Activated CD4-positive, alpha-beta memory T cell treated with anti-CD3 and anti-CD28 coated beads for 36 hours (primary cell): ENCODE measurements at regions not wholly inside any gene's neighbourhood (a gene's known extent, or its start where the extent isn't known, plus 50 kb on each side); places are given as distances from the start of the nearest gene placed in this dataset.

ENCODE experiments used
- CTCF ChIA-PET: fragments of 350-600 bp; sonication (Branson Sonifier 250); formaldehyde crosslinking; loops from one replicate; lab custom pipeline; 2021; ENCODE audit warnings: antibody characterized with exemption, inconsistent platforms; lab: Charles Lee
- POLR2A ChIA-PET: fragments of 350-600 bp; sonication (Branson Sonifier 250); formaldehyde crosslinking; loops from one replicate; lab custom pipeline; 2021; ENCODE audit warnings: antibody characterized with exemption; lab: Charles Lee
- DNase-seq: peaks from one replicate; pipeline ENCODE4 v3.0.0-alpha.2; 2020
- H3K27ac Mint-ChIP-seq: one replicate; pipeline ENCODE4 v1.8.0; 2021; ENCODE audit warnings: mixed read lengths
- H3K27me3 Mint-ChIP-seq: one replicate; pipeline ENCODE4 v1.8.0; 2021; ENCODE audit warnings: mixed read lengths
- H3K36me3 Mint-ChIP-seq: one replicate; pipeline ENCODE4 v1.8.0; 2021; ENCODE audit warnings: mixed read lengths
- H3K4me1 Mint-ChIP-seq: one replicate; pipeline ENCODE4 v1.8.0; 2021; ENCODE audit warnings: low read depth, mixed read lengths
- H3K4me3 Mint-ChIP-seq: one replicate; pipeline ENCODE4 v1.8.0; 2021; ENCODE audit warnings: mild to moderate bottlenecking, mixed read lengths
- H3K9me3 Mint-ChIP-seq: one replicate; pipeline ENCODE4 v1.8.0; 2021; ENCODE audit warnings: mixed read lengths
- intact Hi-C: fragments of 100-400 bp; cut with micrococcal nuclease; formaldehyde crosslinking; loops from one replicate; pipeline ENCODE4 v1.15.1; 2023

DNA sequence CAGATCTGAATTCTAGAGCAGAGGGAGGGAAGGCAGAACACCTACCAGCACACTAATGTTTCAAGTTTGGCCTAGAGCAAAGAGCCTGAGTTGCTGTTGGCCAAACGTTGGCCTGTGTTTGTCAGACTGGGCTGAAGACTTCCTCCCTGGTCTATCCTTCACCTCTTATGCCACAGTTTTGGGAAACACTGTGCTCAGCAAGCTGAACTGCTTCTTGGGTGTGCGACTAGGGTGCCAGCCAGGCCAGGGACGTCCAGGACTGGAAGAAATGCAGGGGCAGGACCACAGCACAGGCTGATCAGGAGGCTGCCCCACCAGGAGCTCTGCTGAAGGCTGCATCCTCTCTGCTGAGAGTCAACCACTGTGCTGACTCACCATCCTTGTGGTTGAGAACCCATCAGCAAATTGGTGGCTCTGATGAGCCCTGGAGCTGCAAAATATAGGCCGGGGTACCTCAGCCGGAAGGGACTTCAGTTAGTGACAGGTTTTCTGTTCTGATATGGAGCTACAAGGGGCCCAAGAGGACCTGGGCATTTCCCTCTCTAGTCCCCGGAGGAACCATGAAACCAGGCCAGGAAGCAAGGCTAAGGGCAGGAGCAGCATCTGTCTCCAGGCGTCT lies 131.6 kb upstream of the RASGRP1 start:
- Mint-ChIP-seq H3K4me3 (peak overlapping the region; percentile 56), H3K27ac (peak overlapping the region; percentile 86), H3K9me3 (no peaks in the 10 kb centered on the region), H3K4me1 (peaks cover 77% of the 10 kb centered on the region), H3K27me3 (no peaks in the 10 kb centered on the region), H3K36me3 (no peaks in the 10 kb centered on the region)
- peak; percentile 89 for DNase-seq
- ChIA-PET POLR2A (interaction anchor here (0.6 to 5.7 kb wide), 10 partner anchors 8 to 140 kb away, joined by 3 to 41 read pairs (median 5); partner anchors contain the start of gene RASGRP1), CTCF (interaction anchor here (0.6 to 19.7 kb wide), 17 partner anchors 9 to 254 kb away, joined by 3 to 551 read pairs (median 4); partner anchors contain the start of genes FAM98B and RASGRP1)
- intact Hi-C loops = loop anchor here (1.0 to 10.0 kb wide), 3 partner anchors 8 to 731 kb away; no protein-coding TSS in a partner anchor

DNA sequence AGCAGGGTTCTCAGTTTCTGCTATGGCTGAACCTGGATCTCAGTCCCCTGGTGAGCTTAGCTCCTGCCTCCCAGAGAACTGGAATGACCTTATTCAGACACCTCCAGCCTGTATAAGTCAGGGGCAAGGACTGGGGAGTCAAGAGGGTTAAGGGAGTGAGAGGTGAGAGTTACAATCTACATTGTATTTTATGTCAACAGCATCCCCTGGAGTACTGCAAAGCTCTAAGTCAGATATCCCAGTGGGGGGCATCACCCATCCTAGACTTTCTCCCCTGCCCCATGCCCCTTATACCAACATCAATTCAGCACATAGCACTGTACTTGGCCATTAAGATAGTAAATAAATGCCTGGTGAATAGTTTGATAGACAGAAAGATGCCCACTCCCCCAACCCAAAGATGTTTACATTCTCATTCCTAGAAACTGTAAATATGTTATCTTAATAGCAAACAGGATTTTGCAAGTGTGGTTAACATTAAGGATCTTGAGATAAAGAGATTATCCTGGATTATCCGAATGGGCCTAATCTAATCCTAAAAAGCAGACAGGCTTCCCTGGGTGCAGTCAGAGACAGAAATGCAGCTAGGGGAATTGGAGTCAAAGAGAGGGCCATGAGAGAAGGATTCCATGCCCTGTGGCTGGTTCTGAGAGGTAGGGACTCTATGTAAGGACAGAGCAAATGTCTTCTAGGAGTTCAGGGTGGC lies 132.3 kb upstream of the RASGRP1 start:
- peak overlapping the region; percentile 56 for H3K4me3 Mint-ChIP-seq
- no peaks in the 10 kb centered on the region for H3K36me3 Mint-ChIP-seq
- H3K27me3 Mint-ChIP-seq = no peaks in the 10 kb centered on the region
- DNase-seq = no peak
- H3K4me1 Mint-ChIP-seq = peaks cover 72% of the 10 kb centered on the region
- H3K9me3 Mint-ChIP-seq = no peaks in the 10 kb centered on the region
- H3K27ac Mint-ChIP-seq = peak overlapping the region; percentile 86
- CTCF ChIA-PET = interaction anchor here (0.6 to 19.7 kb wide), 20 partner anchors 9 to 265 kb away, joined by 3 to 551 read pairs (median 4); partner anchors contain the start of genes FAM98B and RASGRP1
- POLR2A ChIA-PET = interaction anchor here (0.6 to 5.7 kb wide), 9 partner anchors 8 to 141 kb away, joined by 3 to 41 read pairs (median 6); partner anchors contain the start of gene RASGRP1
- intact Hi-C loops = loop anchor here (1.0 to 10.0 kb wide), 3 partner anchors 9 to 730 kb away; no protein-coding TSS in a partner anchor

DNA sequence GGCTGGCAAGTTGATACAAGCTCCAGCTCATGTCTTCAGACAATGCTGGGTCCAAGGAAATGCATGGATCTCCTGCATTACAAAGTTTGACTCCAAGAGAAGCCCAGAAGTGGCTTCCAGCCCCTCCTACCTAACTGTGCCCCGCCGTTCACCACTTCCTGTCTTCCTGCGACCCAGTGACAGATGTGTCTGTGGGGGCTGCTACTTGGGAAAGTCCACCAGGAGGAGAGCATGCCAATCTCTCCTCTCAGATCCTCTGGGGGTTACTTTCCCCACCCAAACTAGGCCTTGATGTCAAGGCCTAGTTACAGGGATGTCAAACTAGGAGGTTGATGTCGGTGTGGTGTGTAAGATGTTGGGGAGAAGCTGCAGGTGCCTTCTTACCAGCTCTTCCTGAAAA lies 133.6 kb upstream of the RASGRP1 start:
- CTCF ChIA-PET = interaction anchor here (1.0 to 19.7 kb wide), 19 partner anchors 8 to 445 kb away, joined by 3 to 551 read pairs (median 6); partner anchors contain the start of genes FAM98B and RASGRP1
- peaks cover 62% of the 10 kb centered on the region for H3K4me1 Mint-ChIP-seq
- peak overlapping the region; percentile 56 for H3K27ac Mint-ChIP-seq
- intact Hi-C loops = loop anchor here (5.0 to 10.0 kb wide), 2 partner anchors 623 to 729 kb away; no protein-coding TSS in a partner anchor
- no peaks in the 10 kb centered on the region for H3K9me3 Mint-ChIP-seq
- no peaks in the 10 kb centered on the region for H3K36me3 Mint-ChIP-seq
- H3K4me3 Mint-ChIP-seq = peak overlapping the region; percentile 31
- POLR2A ChIA-PET = interaction anchor here (1.3 to 5.7 kb wide), 4 partner anchors 10 to 134 kb away, joined by 3 to 41 read pairs (median 30); partner anchors contain the start of gene RASGRP1
- DNase-seq = peak; percentile 37
- no peaks in the 10 kb centered on the region for H3K27me3 Mint-ChIP-seq

DNA sequence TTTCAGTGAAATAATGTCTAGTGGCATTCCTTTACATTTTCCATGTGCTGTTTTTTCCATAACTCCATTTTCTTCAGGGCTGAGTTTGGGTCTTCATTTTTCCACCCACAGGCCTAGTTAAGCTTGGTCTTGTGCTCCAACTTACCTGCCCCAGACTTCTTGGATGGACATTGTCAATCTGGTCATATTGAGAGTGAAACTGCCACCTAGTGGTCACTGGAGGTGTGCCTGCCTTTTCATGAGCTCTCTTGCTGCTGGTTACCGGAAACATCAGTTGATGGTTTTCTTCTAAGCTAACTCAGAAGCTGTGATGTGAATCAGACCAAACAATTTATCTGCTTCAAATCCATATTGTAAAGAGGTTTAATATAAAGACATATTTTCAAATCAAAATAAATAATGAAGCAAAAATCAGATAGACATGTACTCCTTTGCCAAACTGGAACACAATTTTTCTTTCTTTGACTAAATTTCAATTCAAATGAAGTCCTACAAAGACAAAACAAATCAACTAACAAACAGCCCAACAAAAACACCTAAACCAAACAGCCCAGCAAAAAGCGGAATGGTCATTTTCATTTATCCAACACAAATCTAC lies 135.1 kb upstream of the RASGRP1 start:
- peaks cover 55% of the 10 kb centered on the region for H3K4me1 Mint-ChIP-seq
- no peaks in the 10 kb centered on the region for H3K9me3 Mint-ChIP-seq
- H3K27me3 Mint-ChIP-seq = no peaks in the 10 kb centered on the region
- H3K36me3 Mint-ChIP-seq = no peaks in the 10 kb centered on the region
- ChIA-PET CTCF (interaction anchor here (0.5 to 19.7 kb wide), 57 partner anchors 7 to 1090 kb away, joined by 3 to 551 read pairs (median 5); partner anchors contain the start of genes FAM98B and RASGRP1), POLR2A (interaction anchor here (1.0 to 5.7 kb wide), 5 partner anchors 11 to 245 kb away, joined by 3 to 41 read pairs (median 5); partner anchors contain the start of gene RASGRP1)
- H3K27ac Mint-ChIP-seq = peak overlapping the region; percentile 83
- peak overlapping the region; percentile 50 for H3K4me3 Mint-ChIP-seq
- DNase-seq = peak; percentile 84
- intact Hi-C loops = loop anchor here (1.0 to 10.0 kb wide), 5 partner anchors 115 to 728 kb away; no protein-coding TSS in a partner anchor

DNA sequence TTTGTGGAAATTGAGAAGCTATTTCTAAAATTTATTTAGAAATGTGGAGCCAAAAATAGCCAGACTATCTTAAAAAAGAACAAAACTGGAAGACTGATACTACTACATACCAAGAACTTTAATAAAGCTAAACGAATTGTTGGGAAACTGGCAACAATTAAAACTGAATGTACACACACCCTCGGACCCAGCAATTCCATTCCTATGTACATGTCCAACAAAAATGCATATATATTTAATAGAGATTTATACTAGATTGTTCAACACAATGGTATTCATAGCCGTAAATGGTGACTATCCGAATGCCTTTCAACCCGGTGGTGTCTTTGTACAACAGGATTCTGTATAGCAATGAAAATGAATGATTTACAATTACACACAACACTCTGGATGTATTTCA lies 136.5 kb upstream of the RASGRP1 start:
- ChIA-PET POLR2A (interaction anchor here (0.7 kb wide), 1 partner anchor 10 kb away, joined by 3 read pairs; no protein-coding TSS in a partner anchor), CTCF (interaction anchor here (1.9 to 19.7 kb wide), 6 partner anchors 14 to 879 kb away, joined by 5 to 551 read pairs (median 137); partner anchors contain the start of genes RASGRP1 and THBS1)
- H3K4me1 Mint-ChIP-seq = peaks cover 48% of the 10 kb centered on the region
- DNase-seq = no peak
- intact Hi-C loops = loop anchor here (10.0 kb wide), 1 partner anchor 114 kb away; no protein-coding TSS in a partner anchor
- H3K36me3 Mint-ChIP-seq = no peaks in the 10 kb centered on the region
- no peaks in the 10 kb centered on the region for H3K27me3 Mint-ChIP-seq
- H3K27ac Mint-ChIP-seq = no peak overlapping the region
- no peaks in the 10 kb centered on the region for H3K9me3 Mint-ChIP-seq
- no peak overlapping the region for H3K4me3 Mint-ChIP-seq

DNA sequence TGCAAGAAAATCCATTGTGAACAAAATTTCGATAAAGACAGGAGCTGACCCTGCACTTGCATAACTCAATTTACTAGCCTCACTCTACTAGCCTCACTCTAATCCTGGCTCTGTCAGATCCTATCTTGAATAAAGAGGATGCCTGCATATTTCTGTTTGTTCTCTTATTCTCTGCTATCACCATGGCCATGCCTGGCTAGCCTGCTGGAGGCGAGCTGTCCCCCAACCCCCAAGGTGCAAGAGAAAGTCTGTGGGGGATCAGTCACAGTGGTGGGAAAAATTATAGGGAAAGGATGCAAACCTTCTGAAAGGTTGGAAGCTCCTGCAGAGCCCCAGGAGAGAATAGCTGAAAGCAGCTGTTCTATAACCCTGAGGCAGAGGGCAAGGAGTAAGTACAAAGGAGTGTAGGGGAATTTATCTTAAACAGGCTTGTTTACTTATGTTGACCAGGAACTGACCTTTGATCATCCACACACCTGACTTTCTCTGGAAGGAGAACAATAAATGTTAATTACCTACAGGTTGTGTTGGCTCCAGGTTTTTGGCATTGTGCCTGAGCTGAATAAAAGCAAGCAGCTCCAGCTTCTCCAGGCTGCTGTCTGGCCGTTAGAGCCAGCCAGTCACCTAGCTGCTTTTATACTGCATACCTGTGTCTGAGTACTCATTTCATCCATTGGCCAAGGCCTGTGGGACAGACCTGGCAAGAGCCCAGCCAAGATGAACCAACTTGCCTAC lies 137.7 kb upstream of the RASGRP1 start:
- POLR2A ChIA-PET = no interaction called here
- peaks cover 36% of the 10 kb centered on the region for H3K4me1 Mint-ChIP-seq
- H3K36me3 Mint-ChIP-seq = no peaks in the 10 kb centered on the region
- no peaks in the 10 kb centered on the region for H3K9me3 Mint-ChIP-seq
- CTCF ChIA-PET = interaction anchor here (0.6 to 14.0 kb wide), 6 partner anchors 15 to 878 kb away, joined by 3 to 266 read pairs (median 44); partner anchors contain the start of genes FAM98B and THBS1
- H3K27ac Mint-ChIP-seq = no peak overlapping the region
- H3K27me3 Mint-ChIP-seq = no peaks in the 10 kb centered on the region
- no peak overlapping the region for H3K4me3 Mint-ChIP-seq
- no peak for DNase-seq
- intact Hi-C loops = loop anchor here (10.0 kb wide), 1 partner anchor 112 kb away; no protein-coding TSS in a partner anchor

DNA sequence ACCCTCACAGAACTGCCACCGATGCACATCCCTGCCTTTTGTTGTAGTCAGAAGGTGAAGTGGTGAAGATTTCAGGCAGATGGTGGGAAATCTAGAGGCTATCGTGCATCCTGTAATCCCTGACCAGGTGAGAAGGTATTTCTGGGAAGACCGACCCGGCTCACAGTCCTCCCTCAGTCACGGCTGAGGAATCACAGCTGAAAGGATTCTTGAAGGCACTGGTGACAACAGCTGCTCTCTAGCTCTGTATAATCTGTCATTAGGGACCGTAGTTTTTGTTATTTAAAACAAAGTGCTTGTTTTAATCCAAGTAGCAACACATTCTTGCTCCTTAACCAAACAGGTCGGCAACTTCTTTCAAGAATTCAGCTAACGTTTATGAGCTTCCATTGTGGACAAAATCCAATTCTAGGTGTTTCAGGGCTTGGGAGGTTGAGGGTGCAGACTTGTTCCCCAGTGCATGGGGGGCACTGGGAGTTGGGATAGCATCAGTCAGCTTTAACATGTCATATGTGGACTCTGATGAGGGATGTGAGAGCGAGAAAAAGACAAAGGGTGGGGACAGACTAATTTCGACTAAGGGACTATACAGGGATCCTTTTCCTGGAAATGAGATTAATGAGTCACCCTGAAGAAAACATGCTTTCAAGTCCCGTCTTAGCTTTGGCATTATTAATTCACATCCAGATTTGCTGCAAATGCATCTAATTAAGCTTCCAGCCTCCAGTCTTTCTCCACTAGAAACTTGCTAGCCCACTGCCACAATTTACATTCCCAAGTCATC lies 141.0 kb upstream of the RASGRP1 start:
- no peak overlapping the region for H3K4me3 Mint-ChIP-seq
- POLR2A ChIA-PET = no interaction called here
- DNase-seq = no peak

DNA sequence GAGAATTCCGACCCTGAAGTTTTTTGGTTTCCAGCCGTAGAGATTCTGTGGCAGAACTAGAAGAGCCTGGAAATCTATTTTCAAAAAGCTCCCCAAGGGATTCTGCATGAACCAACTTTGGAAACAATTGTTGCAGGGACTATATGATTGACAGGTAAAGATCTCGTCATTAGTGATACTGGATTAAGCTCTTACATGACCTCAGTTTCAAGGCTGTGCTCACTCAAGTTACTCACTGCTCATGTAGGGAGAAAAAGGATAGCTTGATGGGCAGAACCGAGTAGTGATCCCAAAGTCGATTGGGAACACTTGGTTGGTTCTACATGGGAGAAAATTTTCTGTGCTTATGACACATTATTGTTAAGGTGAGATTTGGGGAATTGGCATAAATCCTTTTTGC lies 142.3 kb upstream of the RASGRP1 start:
- intact Hi-C loops = loop anchor here (5.0 to 10.0 kb wide), 2 partner anchors 108 to 1050 kb away; no protein-coding TSS in a partner anchor
- no peak overlapping the region for H3K4me3 Mint-ChIP-seq
- H3K4me1 Mint-ChIP-seq = peaks cover 7% of the 10 kb centered on the region
- no peaks in the 10 kb centered on the region for H3K9me3 Mint-ChIP-seq
- H3K27me3 Mint-ChIP-seq = no peaks in the 10 kb centered on the region
- no peaks in the 10 kb centered on the region for H3K36me3 Mint-ChIP-seq
- no peak for DNase-seq
- ChIA-PET CTCF (interaction anchor here (0.7 to 14.0 kb wide), 22 partner anchors 8 to 1068 kb away, joined by 3 to 266 read pairs (median 4); partner anchors contain the start of gene THBS1), POLR2A (no interaction called here)
- H3K27ac Mint-ChIP-seq = no peak overlapping the region

More for the DNA sequence above, 141.0 kb upstream of the RASGRP1 start:
- intact Hi-C loops = loop anchor here (5.0 to 10.0 kb wide), 2 partner anchors 109 to 1052 kb away; no protein-coding TSS in a partner anchor
- Mint-ChIP-seq H3K4me1 (peaks cover 7% of the 10 kb centered on the region), H3K27ac (no peak overlapping the region), H3K27me3 (no peaks in the 10 kb centered on the region), H3K9me3 (no peaks in the 10 kb centered on the region), H3K36me3 (no peaks in the 10 kb centered on the region)
- CTCF ChIA-PET = interaction anchor here (0.5 to 14.0 kb wide), 8 partner anchors 7 to 1054 kb away, joined by 3 to 266 read pairs (median 11); partner anchors contain the start of gene THBS1

DNA sequence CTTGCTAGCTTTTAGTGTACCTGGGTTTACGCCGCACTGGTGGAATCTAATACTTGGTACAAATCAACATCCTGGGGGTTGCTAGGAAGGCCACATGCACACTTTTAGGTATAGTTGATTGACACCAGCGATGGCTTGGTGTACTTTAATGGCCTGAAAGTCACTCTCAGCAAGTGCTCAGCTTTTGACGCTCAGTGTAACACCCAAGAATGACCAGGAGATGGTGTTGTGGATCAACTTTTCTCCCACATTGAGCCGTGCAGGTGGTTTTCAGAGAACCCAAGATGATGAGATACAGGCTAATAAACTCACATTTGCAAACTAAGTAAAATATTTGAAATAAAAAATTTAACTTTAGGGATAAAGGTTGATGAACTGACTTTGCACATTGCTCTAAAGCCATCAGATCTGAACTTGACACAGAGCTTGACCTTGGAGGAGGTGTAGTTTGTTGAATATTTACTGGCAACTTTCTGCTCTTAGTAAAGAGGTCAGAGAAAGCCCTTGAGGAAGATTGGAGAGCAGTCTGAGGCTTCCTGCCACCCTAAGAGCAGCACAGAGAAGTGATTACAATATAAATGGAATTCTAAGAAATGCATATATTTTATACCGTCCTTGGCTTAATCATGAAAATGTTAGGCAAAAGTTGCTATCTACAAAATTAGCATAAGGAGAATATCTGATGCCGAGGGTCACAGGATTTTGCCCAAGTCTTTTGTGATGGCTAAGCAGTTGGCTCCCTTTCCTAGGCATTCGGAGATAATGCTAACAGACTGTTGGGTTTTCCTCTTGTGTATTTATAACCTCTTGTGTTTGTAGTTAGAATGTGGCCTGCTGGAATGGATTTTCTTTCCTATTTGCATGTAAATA lies 143.4 kb upstream of the RASGRP1 start:
- H3K9me3 Mint-ChIP-seq = no peaks in the 10 kb centered on the region
- H3K27me3 Mint-ChIP-seq = no peaks in the 10 kb centered on the region
- DNase-seq = peak; percentile 46
- peaks cover 7% of the 10 kb centered on the region for H3K4me1 Mint-ChIP-seq
- no peak overlapping the region for H3K27ac Mint-ChIP-seq
- intact Hi-C loops = loop anchor here (2.0 to 10.0 kb wide), 3 partner anchors 107 to 1049 kb away; partner anchors contain the start of gene THBS1
- H3K4me3 Mint-ChIP-seq = no peak overlapping the region
- POLR2A ChIA-PET = no interaction called here
- CTCF ChIA-PET = interaction anchor here (0.6 to 14.0 kb wide), 33 partner anchors 8 to 1050 kb away, joined by 3 to 266 read pairs (median 3); partner anchors contain the start of genes FAM98B and THBS1
- no peaks in the 10 kb centered on the region for H3K36me3 Mint-ChIP-seq
